K562 (cell line): ENCODE measurements at regions not wholly inside any gene's neighbourhood (a gene's known extent, or its start where the extent isn't known, plus 50 kb on each side); places are given as distances from the start of the nearest gene placed in this dataset.

Experiments
- ATAC-seq: fragments of 200-7000 bp; cut with Tn5 transposase; 3 replicates; pipeline ENCODE4 v1.9.1; 2020; ENCODE audit warnings: moderate library complexity
- BruUV-seq: library from RNA; stranded (reverse); fragments of 400-500 nt; replicated peaks from 2 replicates; lab custom pipeline; 2021; lab: Mats Ljungman, UMichigan
- CTCF ChIA-PET: fragments of 300-600 bp; formaldehyde crosslinking; extraction: SDS; loops from one replicate; lab custom pipeline; 2021; ENCODE audit warnings: low intra/inter-chr PET ratio; lab: Yijun Ruan, JAX
- POLR2A ChIA-PET: fragments of 300-600, 350-650 bp; sonication (Branson Sonifier 250); formaldehyde crosslinking; extraction: SDS; loops from one replicate; lab custom pipeline; 2021; ENCODE audit warnings: antibody characterized with exemption, inconsistent platforms; lab: Yijun Ruan, JAX
- DNase-seq, 4 experiments: peaks; one replicate each; pipeline versions ENCODE4 v3.0.0 to v3.0.0-alpha.2; 2011 to 2018; ENCODE audit warnings: low spot score in 3 of 4, mixed read lengths in 3 of 4; ENCODE audit errors: extremely low read depth in 1 of 4
- FAIRE-seq: peaks from 2 replicates; lab custom pipeline; 2011; peaks lifted over from hg19 to GRCh38; lab: Jason Lieb, UNC
- H2AFZ ChIP-seq: 2 replicates; pipeline ENCODE4 v1.6.0; 2011; ENCODE audit warnings: low read depth, low read length, control low read depth, inconsistent platforms
- H3K27ac ChIP-seq: fragments of 200-600 bp; 3 replicates; pipeline ENCODE4 v1.8.0; 2011; ENCODE audit warnings: low read depth, mild to moderate bottlenecking, control low read depth, inconsistent platforms, low read length, moderate library complexity, mixed read lengths; ENCODE audit errors: extremely low read depth
- H3K27me3 ChIP-seq, 2 experiments: fragments of 300-600 bp in 1 of 2; 2 replicates in 1 of 2; 3 replicates in 1 of 2; pipeline versions ENCODE4 v1.6.0 to v1.8.0; 2011; ENCODE audit warnings: inconsistent platforms in 2 of 2, low read length in 2 of 2, mild to moderate bottlenecking in 1 of 2, mixed read lengths in 1 of 2, moderate library complexity in 1 of 2; ENCODE audit not compliant: control insufficient read depth in 2 of 2, insufficient read depth in 2 of 2
- H3K36me3 ChIP-seq: fragments of 300-600 bp; 3 replicates; pipeline ENCODE4 v1.8.0; 2011; ENCODE audit warnings: mild to moderate bottlenecking, low read length, inconsistent platforms; ENCODE audit not compliant: control insufficient read depth, insufficient read depth
- H3K4me1 ChIP-seq, 2 experiments: fragments of 200-600 bp in 1 of 2; replicated peaks in 1 of 2; 2 replicates in 1 of 2; 3 replicates in 1 of 2; pipeline versions ENCODE4 v1.5.1 to v1.8.0; 2011; ENCODE audit warnings: inconsistent platforms in 2 of 2, low read length in 2 of 2, mild to moderate bottlenecking in 1 of 2, mixed read lengths in 1 of 2, moderate library complexity in 1 of 2; ENCODE audit not compliant: control insufficient read depth in 2 of 2, insufficient read depth in 2 of 2
- H3K4me2 ChIP-seq: 2 replicates; pipeline ENCODE4 v1.6.1; 2011; ENCODE audit warnings: low read length, control low read depth, inconsistent platforms, mixed read lengths; ENCODE audit not compliant: insufficient read depth
- H3K4me3 ChIP-seq: fragments of 200-600 bp; sonication (generic), shearing (Covaris generic); 2 replicates; pipeline ENCODE4 v1.5.1; 2016; ENCODE audit warnings: control low read depth, inconsistent platforms
- H3K79me2 ChIP-seq: fragments of 200-600 bp; 3 replicates; pipeline ENCODE4 v1.8.0; 2011; ENCODE audit warnings: low read length, inconsistent platforms; ENCODE audit not compliant: control insufficient read depth, insufficient read depth
- H3K9ac ChIP-seq, 2 experiments: 2 replicates each; pipeline versions ENCODE4 v1.6.0 to v1.6.1; 2011; ENCODE audit warnings: low read depth in 2 of 2, low read length in 2 of 2, control low read depth in 1 of 2, inconsistent platforms in 1 of 2, mild to moderate bottlenecking in 1 of 2, mixed read lengths in 1 of 2; ENCODE audit not compliant: insufficient read depth in 1 of 2
- H3K9me1 ChIP-seq: one replicate; pipeline ENCODE4 v1.6.0; 2011; ENCODE audit warnings: inconsistent platforms, mild to moderate bottlenecking, low read length, moderate library complexity; ENCODE audit not compliant: control insufficient read depth, insufficient read depth
- H3K9me3 ChIP-seq: replicated peaks from 2 replicates; pipeline ENCODE4 v1.5.1; 2011; ENCODE audit warnings: low read depth, low read length, inconsistent platforms; ENCODE audit not compliant: control insufficient read depth, insufficient read depth
- H4K20me1 ChIP-seq: replicated peaks from 2 replicates; pipeline ENCODE4 v1.6.1; 2011; ENCODE audit warnings: low read length, inconsistent platforms, mixed read lengths; ENCODE audit not compliant: control insufficient read depth, insufficient read depth
- ATF7 ChIP-seq: fragments of 450-650 bp; IDR thresholded peaks from 2 replicates; pipeline ENCODE4 v1.7.1; 2014; ENCODE audit warnings: mild to moderate bottlenecking, moderate library complexity
- JUN ChIP-seq, 2 experiments: sonication (generic) in 1 of 2; formaldehyde crosslinking in 1 of 2; IDR thresholded peaks; 2 replicates each; pipeline versions ENCODE4 v1.6.1 to v1.8.0; 2012 to 2022; ENCODE audit warnings: borderline replicate concordance in 2 of 2, mild to moderate bottlenecking in 2 of 2, improper control_type of control experiment in 1 of 2, low read depth in 1 of 2, low read length in 1 of 2, missing genetic modification reagents in 1 of 2
- MAX ChIP-seq: sonication (generic); formaldehyde crosslinking; IDR thresholded peaks from 2 replicates; pipeline ENCODE4 v1.9.0; 2022; ENCODE audit warnings: mild to moderate bottlenecking, missing genetic modification reagents
- MAZ ChIP-seq, 2 experiments: fragments of 450-650 bp in 1 of 2; sonication (generic) in 1 of 2; formaldehyde crosslinking; IDR thresholded peaks in 1 of 2; conservative IDR thresholded peaks in 1 of 2; 2 replicates each; pipeline versions ENCODE4 v1.4.0 to v1.5.0; 2020; ENCODE audit warnings: mild to moderate bottlenecking in 1 of 2, missing genetic modification reagents in 1 of 2
- MCM2 ChIP-seq: fragments of 450-650 bp; IDR thresholded peaks from 2 replicates; pipeline ENCODE4 v1.6.1; 2017; ENCODE audit warnings: low read depth, mild to moderate bottlenecking
- POLR2B ChIP-seq: fragments of 450-650 bp; IDR thresholded peaks from 2 replicates; pipeline ENCODE4 v1.6.1; 2018; ENCODE audit warnings: low read depth; ENCODE audit not compliant: partially characterized antibody
- RFX1 ChIP-seq: fragments of 450-650 bp; IDR thresholded peaks from 2 replicates; pipeline ENCODE4 v1.6.1; 2016; ENCODE audit warnings: mild to moderate bottlenecking, moderate library complexity
- SNIP1 ChIP-seq: fragments of 450-650 bp; IDR thresholded peaks from 2 replicates; pipeline ENCODE4 v1.7.1; 2017; ENCODE audit warnings: low read depth, mild to moderate bottlenecking
- ZNF165 ChIP-seq: fragments of 250-450 bp; sonication (Bioruptor Pico); IDR thresholded peaks from 2 replicates; pipeline ENCODE4 v1.4.0; 2020; ENCODE audit warnings: borderline replicate concordance
- ZNF589 ChIP-seq: fragments of 200-800 bp; sonication (Bioruptor generic); IDR thresholded peaks from 2 replicates; pipeline ENCODE4 v1.6.1; 2016; ENCODE audit warnings: low read depth, missing genetic modification characterization, missing compliant biosample characterization
- ZNF644 ChIP-seq: fragments of 200-800 bp; sonication (Bioruptor generic); IDR thresholded peaks from 2 replicates; pipeline ENCODE4 v1.6.1; 2016; ENCODE audit warnings: low read depth, missing genetic modification characterization, missing compliant biosample characterization
- ZNF830 ChIP-seq: fragments of 250-450 bp; sonication (Bioruptor Pico); IDR thresholded peaks from 2 replicates; pipeline ENCODE4 v1.5.0; 2021; ENCODE audit warnings: mild to moderate bottlenecking
- WGBS: fragments of 100-300 bp; shearing (Covaris generic); methylation state at CpG from one replicate; pipeline ENCODE4 v1.1.6; 2016; ENCODE audit warnings: low coverage, mixed read lengths; ENCODE audit not compliant: insufficient coverage; ENCODE audit errors: missing lambda C conversion rate; 5-methylcytosine and 5-hydroxymethylcytosine counted together
- in situ Hi-C: fragments of 300-500 bp; cut with MboI; formaldehyde crosslinking; loops from 4 replicates; pipeline ENCODE4 v1.15.0; 2018; ENCODE audit warnings: inconsistent platforms, mixed read lengths
- intact Hi-C: fragments of 100-400 bp; cut with micrococcal nuclease; formaldehyde crosslinking; loops from 2 replicates; pipeline ENCODE4 v1.14.2; 2022
- TF ChIP-seq, protein P1 (sequence below): sonication (generic); formaldehyde crosslinking; IDR thresholded peaks from 2 replicates; pipeline ENCODE4 v1.8.0; 2022; ENCODE audit warnings: missing genetic modification reagents, mild to moderate bottlenecking, borderline replicate concordance
- TF ChIP-seq, protein P2 (sequence below): fragments of 200-400 bp; formaldehyde crosslinking; IDR thresholded peaks from 2 replicates; pipeline ENCODE4 v1.6.1; 2017; ENCODE audit warnings: mild to moderate bottlenecking, low read depth, low read length, moderate library complexity

- H2AFZ ChIP-seq: no peak overlapping the region
- peaks cover 0 to 3% of the 10 kb centered on the region in 2 experiments; a peak in 1 of 5 replicates for H3K27me3 ChIP-seq
- FAIRE-seq (no peak), DNase-seq (no peak), ATAC-seq (no peak)
- BruUV-seq: no TSS peak
- ChIA-PET POLR2A (interaction anchor here (0.9 kb wide), 1 partner anchor 24 kb away, joined by 3 read pairs; no protein-coding TSS in a partner anchor), CTCF (no interaction called here)
- no peaks in the 10 kb centered on the region for H3K4me1 ChIP-seq
- TF ChIP-seq MCM2: no peak
- peak; percentile 39; the same call in 1 of the 2 replicates for TF ChIP-seq RFX1
- intact Hi-C loops: no loop called here
- 18% methylated on average over 6 of the region's 6 CpGs for WGBS
- no peak overlapping the region for H3K9ac ChIP-seq
- H3K36me3 ChIP-seq: no peaks in the 10 kb centered on the region
- no peaks in the 10 kb centered on the region for H4K20me1 ChIP-seq
- H3K4me2 ChIP-seq: no peak overlapping the region
- H3K9me1 ChIP-seq: no peaks in the 10 kb centered on the region
- H3K4me3 ChIP-seq: no peak overlapping the region
- H3K79me2 ChIP-seq: no peaks in the 10 kb centered on the region
- H3K9me3 ChIP-seq: no peaks in the 10 kb centered on the region
- no peak overlapping the region for H3K27ac ChIP-seq
- in situ Hi-C loops: no loop called here
These were observed 272.9 kb downstream of the NUAK1 start for GRCh38 chr12:105865886-105866285.

DNA sequence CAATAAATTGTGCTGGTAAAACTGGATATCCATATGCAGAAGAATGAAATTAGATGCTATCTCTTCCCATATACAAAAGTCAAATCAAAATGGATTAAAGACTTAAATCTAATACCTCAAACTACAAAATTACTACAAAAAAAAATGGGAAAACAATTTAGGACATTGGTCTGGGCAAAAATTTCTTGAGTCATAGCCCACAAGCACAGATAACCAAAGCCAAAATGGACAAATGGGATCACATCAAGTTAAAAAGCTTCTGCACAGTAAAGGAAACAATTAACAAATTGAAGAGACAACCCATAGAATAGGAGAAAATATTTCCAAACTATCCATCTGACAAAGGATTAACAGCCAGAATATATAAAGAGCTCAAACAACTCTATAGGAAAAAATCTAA is 264.6 kb downstream of the NUAK1 start:
- no peak for ATAC-seq
- POLR2A ChIA-PET: no interaction called here
- no peak for TF ChIP-seq ZNF165 (CRISPR knock-in tag)
- no peak for TF ChIP-seq ZNF644 (tag)
- TF ChIP-seq POLR2B: no peak
- TF ChIP-seq, protein P1, sequence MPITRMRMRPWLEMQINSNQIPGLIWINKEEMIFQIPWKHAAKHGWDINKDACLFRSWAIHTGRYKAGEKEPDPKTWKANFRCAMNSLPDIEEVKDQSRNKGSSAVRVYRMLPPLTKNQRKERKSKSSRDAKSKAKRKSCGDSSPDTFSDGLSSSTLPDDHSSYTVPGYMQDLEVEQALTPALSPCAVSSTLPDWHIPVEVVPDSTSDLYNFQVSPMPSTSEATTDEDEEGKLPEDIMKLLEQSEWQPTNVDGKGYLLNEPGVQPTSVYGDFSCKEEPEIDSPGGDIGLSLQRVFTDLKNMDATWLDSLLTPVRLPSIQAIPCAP (CRISPR knock-in tag): no peak
- no peak for TF ChIP-seq SNIP1
- TF ChIP-seq ATF7: no peak
- TF ChIP-seq MAX (CRISPR knock-in tag): no peak
- TF ChIP-seq, protein P2, sequence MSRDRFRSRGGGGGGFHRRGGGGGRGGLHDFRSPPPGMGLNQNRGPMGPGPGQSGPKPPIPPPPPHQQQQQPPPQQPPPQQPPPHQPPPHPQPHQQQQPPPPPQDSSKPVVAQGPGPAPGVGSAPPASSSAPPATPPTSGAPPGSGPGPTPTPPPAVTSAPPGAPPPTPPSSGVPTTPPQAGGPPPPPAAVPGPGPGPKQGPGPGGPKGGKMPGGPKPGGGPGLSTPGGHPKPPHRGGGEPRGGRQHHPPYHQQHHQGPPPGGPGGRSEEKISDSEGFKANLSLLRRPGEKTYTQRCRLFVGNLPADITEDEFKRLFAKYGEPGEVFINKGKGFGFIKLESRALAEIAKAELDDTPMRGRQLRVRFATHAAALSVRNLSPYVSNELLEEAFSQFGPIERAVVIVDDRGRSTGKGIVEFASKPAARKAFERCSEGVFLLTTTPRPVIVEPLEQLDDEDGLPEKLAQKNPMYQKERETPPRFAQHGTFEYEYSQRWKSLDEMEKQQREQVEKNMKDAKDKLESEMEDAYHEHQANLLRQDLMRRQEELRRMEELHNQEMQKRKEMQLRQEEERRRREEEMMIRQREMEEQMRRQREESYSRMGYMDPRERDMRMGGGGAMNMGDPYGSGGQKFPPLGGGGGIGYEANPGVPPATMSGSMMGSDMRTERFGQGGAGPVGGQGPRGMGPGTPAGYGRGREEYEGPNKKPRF: no peak
- no peak for TF ChIP-seq ZNF830 (CRISPR knock-in tag)
- no peak for TF ChIP-seq JUN (IDR thresholded peaks at IDR 0.05; ENCODE audit: borderline replicate concordance, low read depth, low read length)
- TF ChIP-seq JUN (CRISPR knock-in tag; IDR thresholded peaks at IDR 0.05; ENCODE audit: borderline replicate concordance): no peak
- no peak for TF ChIP-seq ZNF589 (CRISPR knock-in tag)
- no peak for TF ChIP-seq MAZ (CRISPR knock-in tag; conservative IDR thresholded peaks at IDR 0.05 in 1 of 2, IDR thresholded peaks at IDR 0.05 in 1 of 2)

More for the DNA sequence above, 264.6 kb downstream of the NUAK1 start:
- FAIRE-seq (no peak), DNase-seq (no peak)
- H3K9me1 ChIP-seq: no peaks in the 10 kb centered on the region
- no peaks in the 10 kb centered on the region for H3K4me1 ChIP-seq
- H3K4me3 ChIP-seq: no peak overlapping the region
- no TSS peak for BruUV-seq
- H3K9ac ChIP-seq: no peak overlapping the region
- in situ Hi-C loops: no loop called here
- H4K20me1 ChIP-seq: no peaks in the 10 kb centered on the region
- H3K4me2 ChIP-seq: no peak overlapping the region
- no peak overlapping the region for H2AFZ ChIP-seq
- H3K79me2 ChIP-seq: no peaks in the 10 kb centered on the region
- intact Hi-C loops: no loop called here
- H3K36me3 ChIP-seq: no peaks in the 10 kb centered on the region
- H3K9me3 ChIP-seq: no peaks in the 10 kb centered on the region
- CTCF ChIA-PET: no interaction called here
- no peak overlapping the region for H3K27ac ChIP-seq
- H3K27me3 ChIP-seq: no peaks in the 10 kb centered on the region
